ENCODE measurements at regions not wholly inside any gene's neighbourhood (a gene's known extent, or its start where the extent isn't known, plus 50 kb on each side); places are given as distances from the start of the nearest gene placed in this dataset.

- H3K4me3 ChIP-seq (ENCODE audit: insufficient read depth, low read depth, low read length, poor library complexity, severe bottlenecking), result no peak overlapping the region
- no peak for DNase-seq
- no peaks in the 10 kb centered on the region for H3K4me1 ChIP-seq (ENCODE audit: control insufficient read depth, insufficient read depth, low read length, poor library complexity, severe bottlenecking)
- H3K36me3 ChIP-seq (ENCODE audit: control insufficient read depth, insufficient read depth, low read length), result no peaks in the 10 kb centered on the region
- H3K9me3 ChIP-seq (ENCODE audit: control insufficient read depth, low read length), result no peaks in the 10 kb centered on the region
- H3K27me3 ChIP-seq (replicated peaks; ENCODE audit: control insufficient read depth, insufficient read depth, low read length, poor library complexity, severe bottlenecking), result no peaks in the 10 kb centered on the region
- H3K27ac ChIP-seq (ENCODE audit: insufficient read depth, low read length, poor library complexity, severe bottlenecking), result no peak overlapping the region
Observed at GRCh38 chr18:40046596-40046995, 1908.4 kb upstream of the PIK3C3 start.

- no peaks in the 10 kb centered on the region for H3K36me3 ChIP-seq (ENCODE audit: control insufficient read depth, insufficient read depth, low read length)
- no peaks in the 10 kb centered on the region for H3K9me3 ChIP-seq (ENCODE audit: control insufficient read depth, low read length)
- H3K4me1 ChIP-seq (ENCODE audit: control insufficient read depth, insufficient read depth, low read length, poor library complexity, severe bottlenecking), result no peaks in the 10 kb centered on the region
- DNase-seq, result no peak
- H3K4me3 ChIP-seq (ENCODE audit: insufficient read depth, low read depth, low read length, poor library complexity, severe bottlenecking), result no peak overlapping the region
- no peaks in the 10 kb centered on the region for H3K27me3 ChIP-seq (replicated peaks; ENCODE audit: control insufficient read depth, insufficient read depth, low read length, poor library complexity, severe bottlenecking)
- H3K27ac ChIP-seq (ENCODE audit: insufficient read depth, low read length, poor library complexity, severe bottlenecking), result no peak overlapping the region
Observed at GRCh38 chr18:40041951-40042350, 1913.1 kb upstream of the PIK3C3 start.

GRCh38 chr18:40040574-40040973 is 1914.5 kb upstream of the PIK3C3 start:
- no peak for DNase-seq
- Histone ChIP-seq H3K4me3 (ENCODE audit: insufficient read depth, low read depth, low read length, poor library complexity, severe bottlenecking) (no peak overlapping the region), H3K27me3 (replicated peaks; ENCODE audit: control insufficient read depth, insufficient read depth, low read length, poor library complexity, severe bottlenecking) (no peaks in the 10 kb centered on the region), H3K36me3 (ENCODE audit: control insufficient read depth, insufficient read depth, low read length) (no peaks in the 10 kb centered on the region), H3K27ac (ENCODE audit: insufficient read depth, low read length, poor library complexity, severe bottlenecking) (no peak overlapping the region), H3K9me3 (ENCODE audit: control insufficient read depth, low read length) (no peaks in the 10 kb centered on the region), H3K4me1 (ENCODE audit: control insufficient read depth, insufficient read depth, low read length, poor library complexity, severe bottlenecking) (no peaks in the 10 kb centered on the region)

- Histone ChIP-seq H3K4me1 (ENCODE audit: control insufficient read depth, insufficient read depth, low read length, poor library complexity, severe bottlenecking) (no peaks in the 10 kb centered on the region), H3K36me3 (ENCODE audit: control insufficient read depth, insufficient read depth, low read length) (no peaks in the 10 kb centered on the region), H3K4me3 (ENCODE audit: insufficient read depth, low read depth, low read length, poor library complexity, severe bottlenecking) (no peak overlapping the region), H3K27me3 (replicated peaks; ENCODE audit: control insufficient read depth, insufficient read depth, low read length, poor library complexity, severe bottlenecking) (no peaks in the 10 kb centered on the region), H3K9me3 (ENCODE audit: control insufficient read depth, low read length) (no peaks in the 10 kb centered on the region), H3K27ac (ENCODE audit: insufficient read depth, low read length, poor library complexity, severe bottlenecking) (no peak overlapping the region)
- DNase-seq, result no peak
Observed at GRCh38 chr18:40037356-40037755, 1917.7 kb upstream of the PIK3C3 start.

- Histone ChIP-seq H3K27ac (ENCODE audit: insufficient read depth, low read length, poor library complexity, severe bottlenecking) (no peak overlapping the region), H3K4me3 (ENCODE audit: insufficient read depth, low read depth, low read length, poor library complexity, severe bottlenecking) (no peak overlapping the region), H3K27me3 (replicated peaks; ENCODE audit: control insufficient read depth, insufficient read depth, low read length, poor library complexity, severe bottlenecking) (no peaks in the 10 kb centered on the region), H3K4me1 (ENCODE audit: control insufficient read depth, insufficient read depth, low read length, poor library complexity, severe bottlenecking) (no peaks in the 10 kb centered on the region), H3K9me3 (ENCODE audit: control insufficient read depth, low read length) (no peaks in the 10 kb centered on the region), H3K36me3 (ENCODE audit: control insufficient read depth, insufficient read depth, low read length) (no peaks in the 10 kb centered on the region)
- no peak for DNase-seq
Observed at GRCh38 chr18:40036861-40037260, 1918.2 kb upstream of the PIK3C3 start.

- H3K9me3 ChIP-seq (ENCODE audit: control insufficient read depth, low read length), result no peaks in the 10 kb centered on the region
- no peaks in the 10 kb centered on the region for H3K36me3 ChIP-seq (ENCODE audit: control insufficient read depth, insufficient read depth, low read length)
- no peaks in the 10 kb centered on the region for H3K27me3 ChIP-seq (replicated peaks; ENCODE audit: control insufficient read depth, insufficient read depth, low read length, poor library complexity, severe bottlenecking)
- no peaks in the 10 kb centered on the region for H3K4me1 ChIP-seq (ENCODE audit: control insufficient read depth, insufficient read depth, low read length, poor library complexity, severe bottlenecking)
- no peak overlapping the region for H3K27ac ChIP-seq (ENCODE audit: insufficient read depth, low read length, poor library complexity, severe bottlenecking)
- no peak overlapping the region for H3K4me3 ChIP-seq (ENCODE audit: insufficient read depth, low read depth, low read length, poor library complexity, severe bottlenecking)
- no peak for DNase-seq
Observed at GRCh38 chr18:40035966-40036365, 1919.1 kb upstream of the PIK3C3 start.

GRCh38 chr18:40032076-40032475 is 1923.0 kb upstream of the PIK3C3 start:
- H3K4me1 ChIP-seq (ENCODE audit: control insufficient read depth, insufficient read depth, low read length, poor library complexity, severe bottlenecking), result no peaks in the 10 kb centered on the region
- H3K27me3 ChIP-seq (replicated peaks; ENCODE audit: control insufficient read depth, insufficient read depth, low read length, poor library complexity, severe bottlenecking), result no peaks in the 10 kb centered on the region
- no peak overlapping the region for H3K27ac ChIP-seq (ENCODE audit: insufficient read depth, low read length, poor library complexity, severe bottlenecking)
- no peaks in the 10 kb centered on the region for H3K36me3 ChIP-seq (ENCODE audit: control insufficient read depth, insufficient read depth, low read length)
- no peaks in the 10 kb centered on the region for H3K9me3 ChIP-seq (ENCODE audit: control insufficient read depth, low read length)
- no peak overlapping the region for H3K4me3 ChIP-seq (ENCODE audit: insufficient read depth, low read depth, low read length, poor library complexity, severe bottlenecking)
- no peak for DNase-seq

- Histone ChIP-seq H3K9me3 (ENCODE audit: control insufficient read depth, low read length) (no peaks in the 10 kb centered on the region), H3K4me1 (ENCODE audit: control insufficient read depth, insufficient read depth, low read length, poor library complexity, severe bottlenecking) (no peaks in the 10 kb centered on the region), H3K27me3 (replicated peaks; ENCODE audit: control insufficient read depth, insufficient read depth, low read length, poor library complexity, severe bottlenecking) (no peaks in the 10 kb centered on the region), H3K4me3 (ENCODE audit: insufficient read depth, low read depth, low read length, poor library complexity, severe bottlenecking) (no peak overlapping the region), H3K27ac (ENCODE audit: insufficient read depth, low read length, poor library complexity, severe bottlenecking) (no peak overlapping the region), H3K36me3 (ENCODE audit: control insufficient read depth, insufficient read depth, low read length) (no peaks in the 10 kb centered on the region)
- DNase-seq, result no peak
Observed at GRCh38 chr18:40031435-40031834, 1923.6 kb upstream of the PIK3C3 start.

GRCh38 chr18:40019797-40020392 is 1935.1 kb upstream of the PIK3C3 start:
- Histone ChIP-seq H3K9me3 (ENCODE audit: control insufficient read depth, low read length) (no peaks in the 10 kb centered on the region), H3K36me3 (ENCODE audit: control insufficient read depth, insufficient read depth, low read length) (no peaks in the 10 kb centered on the region), H3K4me1 (ENCODE audit: control insufficient read depth, insufficient read depth, low read length, poor library complexity, severe bottlenecking) (no peaks in the 10 kb centered on the region), H3K27me3 (replicated peaks; ENCODE audit: control insufficient read depth, insufficient read depth, low read length, poor library complexity, severe bottlenecking) (no peaks in the 10 kb centered on the region), H3K4me3 (ENCODE audit: insufficient read depth, low read depth, low read length, poor library complexity, severe bottlenecking) (no peak overlapping the region), H3K27ac (ENCODE audit: insufficient read depth, low read length, poor library complexity, severe bottlenecking) (no peak overlapping the region)
- DNase-seq, result no peak

GRCh38 chr18:40018266-40018665 is 1936.8 kb upstream of the PIK3C3 start:
- Histone ChIP-seq H3K27me3 (replicated peaks; ENCODE audit: control insufficient read depth, insufficient read depth, low read length, poor library complexity, severe bottlenecking) (no peaks in the 10 kb centered on the region), H3K36me3 (ENCODE audit: control insufficient read depth, insufficient read depth, low read length) (no peaks in the 10 kb centered on the region), H3K4me3 (ENCODE audit: insufficient read depth, low read depth, low read length, poor library complexity, severe bottlenecking) (no peak overlapping the region), H3K27ac (ENCODE audit: insufficient read depth, low read length, poor library complexity, severe bottlenecking) (no peak overlapping the region), H3K9me3 (ENCODE audit: control insufficient read depth, low read length) (no peaks in the 10 kb centered on the region), H3K4me1 (ENCODE audit: control insufficient read depth, insufficient read depth, low read length, poor library complexity, severe bottlenecking) (no peaks in the 10 kb centered on the region)
- no peak for DNase-seq

All from effector memory CD4-positive, alpha-beta T cell (primary cell).